H1 (cell line): ENCODE measurements at regions not wholly inside any gene's neighbourhood (a gene's known extent, or its start where the extent isn't known, plus 50 kb on each side); places are given as distances from the start of the nearest gene placed in this dataset.

Experiments
- CTCF ChIA-PET: fragments of 300-600 bp; sonication (Branson Sonifier 250); formaldehyde crosslinking; loops from one replicate; lab custom pipeline; 2021; ENCODE audit not compliant: partially characterized antibody; lab: Charles Lee
- POLR2A ChIA-PET: fragments of 300-600 bp; sonication (Branson Sonifier 250); formaldehyde crosslinking; loops from one replicate; lab custom pipeline; 2021; ENCODE audit warnings: inconsistent platforms; ENCODE audit not compliant: partially characterized antibody; lab: Charles Lee
- DNase-seq, 2 experiments: peaks; one replicate each; pipeline versions ENCODE4 v3.0.0 to v3.0.0-alpha.2; 2010 to 2022; ENCODE audit warnings: low spot score in 2 of 2, low read depth in 1 of 2, mixed read lengths in 1 of 2
- FAIRE-seq: peaks from 2 replicates; lab custom pipeline; 2011; peaks lifted over from hg19 to GRCh38; lab: Jason Lieb, UNC
- H2AFZ ChIP-seq: 2 replicates; pipeline ENCODE4 v1.8.1; 2012; ENCODE audit warnings: low read length, inconsistent platforms
- H2AK5ac ChIP-seq: 2 replicates; pipeline ENCODE4 v1.6.1; 2013; ENCODE audit warnings: low read depth, low read length
- H2BK120ac ChIP-seq: replicated peaks from 2 replicates; pipeline ENCODE3; 2013; ENCODE audit warnings: low read depth, low read length, inconsistent platforms
- H2BK12ac ChIP-seq: 2 replicates; pipeline ENCODE4 v1.6.1; 2013; ENCODE audit warnings: low read depth, low read length
- H2BK15ac ChIP-seq: 2 replicates; pipeline ENCODE4 v1.6.1; 2013; ENCODE audit warnings: low read length
- H2BK20ac ChIP-seq: 2 replicates; pipeline ENCODE4 v1.6.1; 2013; ENCODE audit warnings: low read length
- H2BK5ac ChIP-seq: 2 replicates; pipeline ENCODE4 v1.6.1; 2013; ENCODE audit warnings: low read depth, low read length
- H3K14ac ChIP-seq: 2 replicates; pipeline ENCODE4 v1.6.1; 2013; ENCODE audit warnings: inconsistent platforms; ENCODE audit not compliant: insufficient read length
- H3K18ac ChIP-seq: 2 replicates; pipeline ENCODE4 v1.6.1; 2013; ENCODE audit warnings: low read length; ENCODE audit errors: extremely low read depth
- H3K23ac ChIP-seq: 2 replicates; pipeline ENCODE4 v1.6.1; 2013; ENCODE audit warnings: inconsistent platforms; ENCODE audit not compliant: insufficient read length
- H3K23me2 ChIP-seq: 2 replicates; pipeline ENCODE4 v1.6.1; 2013; ENCODE audit warnings: low read depth, low read length
- H3K27ac ChIP-seq: 2 replicates; pipeline ENCODE4 v1.6.1; 2011; ENCODE audit warnings: low read depth, low read length, inconsistent platforms
- H3K27me3 ChIP-seq, 4 experiments: replicated peaks in 1 of 4; 1 replicate in 1 of 4; 2 replicates in 3 of 4; pipeline versions ENCODE4 v1.6.1 to v1.8.1; 2011 to 2013; ENCODE audit warnings: low read length in 3 of 4, mild to moderate bottlenecking in 3 of 4, inconsistent platforms in 2 of 4, mixed read lengths in 2 of 4, moderate library complexity in 1 of 4; ENCODE audit not compliant: control insufficient read depth in 3 of 4, insufficient read depth in 3 of 4; ENCODE audit errors: extremely low read depth in 1 of 4
- H3K36me3 ChIP-seq, 4 experiments: 2 replicates each; pipeline versions ENCODE4 v1.6.1 to v1.8.1; 2011 to 2013; ENCODE audit warnings: mild to moderate bottlenecking in 4 of 4, low read length in 3 of 4, moderate library complexity in 2 of 4, control low read depth in 1 of 4, inconsistent platforms in 1 of 4; ENCODE audit not compliant: insufficient read depth in 4 of 4, control insufficient read depth in 2 of 4
- H3K4ac ChIP-seq: replicated peaks from 2 replicates; pipeline ENCODE3; 2013; ENCODE audit warnings: low read length, low read depth, mixed read lengths, inconsistent platforms; ENCODE audit not compliant: insufficient read length
- H3K4me1 ChIP-seq, 4 experiments: replicated peaks in 1 of 4; 1 replicate in 1 of 4; 2 replicates in 3 of 4; pipeline versions ENCODE4 v1.6.1 to v1.8.1; 2011 to 2013; ENCODE audit warnings: low read length in 3 of 4, inconsistent platforms in 2 of 4, mixed read lengths in 1 of 4; ENCODE audit not compliant: insufficient read depth in 4 of 4, control insufficient read depth in 3 of 4
- H3K4me2 ChIP-seq, 2 experiments: 2 replicates each; pipeline versions ENCODE4 v1.6.1 to v1.8.1; 2011 to 2013; ENCODE audit warnings: low read depth in 2 of 2, low read length in 2 of 2, control low read depth in 1 of 2, inconsistent platforms in 1 of 2, mild to moderate bottlenecking in 1 of 2; ENCODE audit not compliant: insufficient read depth in 1 of 2
- H3K4me3 ChIP-seq, 4 experiments: fragments of 200-600, 300-600 bp in 1 of 4; sonication (generic), shearing (Covaris generic), sonication (Bioruptor Twin) in 1 of 4; 2 replicates each; pipeline versions ENCODE4 v1.5.1 to v1.8.1; 2011 to 2016; ENCODE audit warnings: low read length in 4 of 4, low read depth in 3 of 4, control low read depth in 2 of 4, inconsistent platforms in 2 of 4, mild to moderate bottlenecking in 2 of 4, mixed read lengths in 1 of 4, moderate library complexity in 1 of 4; ENCODE audit not compliant: insufficient read depth in 2 of 4; ENCODE audit errors: extremely low read depth in 1 of 4
- H3K56ac ChIP-seq: replicated peaks from 2 replicates; pipeline ENCODE3; 2013; ENCODE audit warnings: low read depth, mild to moderate bottlenecking, mixed read lengths, low read length, inconsistent platforms; ENCODE audit not compliant: insufficient read length
- H3K79me1 ChIP-seq: 2 replicates; pipeline ENCODE4 v1.6.1; 2013; ENCODE audit warnings: low read depth, low read length, control low read depth
- H3K79me2 ChIP-seq, 2 experiments: 2 replicates each; pipeline versions ENCODE4 v1.6.1 to v1.8.1; 2012 to 2013; ENCODE audit warnings: low read length in 2 of 2, mild to moderate bottlenecking in 2 of 2, inconsistent platforms in 1 of 2; ENCODE audit not compliant: insufficient read depth in 2 of 2, control insufficient read depth in 1 of 2
- H3K9ac ChIP-seq, 4 experiments: replicated peaks in 1 of 4; 1 replicate in 1 of 4; 2 replicates in 3 of 4; pipeline versions ENCODE4 v1.6.1 to v1.8.1; 2011 to 2013; ENCODE audit warnings: low read depth in 3 of 4, low read length in 3 of 4, control low read depth in 2 of 4, mild to moderate bottlenecking in 2 of 4, moderate library complexity in 2 of 4, inconsistent platforms in 1 of 4; ENCODE audit errors: extremely low read depth in 1 of 4
- H3K9me3 ChIP-seq, 2 experiments: 2 replicates each; pipeline versions ENCODE4 v1.6.1 to v1.8.1; 2012 to 2013; ENCODE audit warnings: mild to moderate bottlenecking in 2 of 2, moderate library complexity in 2 of 2, control low read depth in 1 of 2, inconsistent platforms in 1 of 2, low read depth in 1 of 2, low read length in 1 of 2, mixed read lengths in 1 of 2; ENCODE audit not compliant: insufficient read depth in 2 of 2
- H4K20me1 ChIP-seq, 2 experiments: replicated peaks in 1 of 2; 2 replicates each; pipeline versions ENCODE3 to v1.8.1; 2011 to 2013; ENCODE audit warnings: inconsistent platforms in 2 of 2, low read length in 2 of 2, mild to moderate bottlenecking in 1 of 2; ENCODE audit not compliant: insufficient read depth in 2 of 2, control insufficient read depth in 1 of 2
- H4K5ac ChIP-seq: 2 replicates; pipeline ENCODE4 v1.6.1; 2013; ENCODE audit warnings: low read length, low read depth, mixed read lengths, inconsistent platforms; ENCODE audit not compliant: insufficient read length
- H4K8ac ChIP-seq: 2 replicates; pipeline ENCODE4 v1.8.0; 2013; ENCODE audit warnings: mild to moderate bottlenecking, moderate library complexity, low read length, inconsistent platforms; ENCODE audit not compliant: insufficient read depth; ENCODE audit errors: extremely low read depth
- H4K91ac ChIP-seq: replicated peaks from 2 replicates; pipeline ENCODE3; 2013; ENCODE audit warnings: low read length, mixed read lengths, inconsistent platforms; ENCODE audit not compliant: insufficient read length
- CBX5 ChIP-seq: fragments of 300-800, 300-1000 bp; sonication (generic); IDR thresholded peaks from 2 replicates; pipeline ENCODE4 v1.7.1; 2016; ENCODE audit warnings: antibody characterized with exemption, low read length, low read depth
- CHD1 ChIP-seq: IDR thresholded peaks from 2 replicates; pipeline ENCODE4 v1.6.1; 2012; ENCODE audit warnings: low read depth, low read length, improper control_type of control experiment
- EGR1 ChIP-seq: IDR thresholded peaks from 2 replicates; pipeline ENCODE4 v1.6.1; 2011; ENCODE audit warnings: low read depth, low read length, borderline replicate concordance
- FOSL1 ChIP-seq: IDR thresholded peaks from 2 replicates; pipeline ENCODE4 v1.6.1; 2011; ENCODE audit warnings: mild to moderate bottlenecking, low read depth, low read length, moderate library complexity; ENCODE audit not compliant: insufficient read depth
- RAD21 ChIP-seq, 2 experiments: IDR thresholded peaks in 1 of 2; conservative IDR thresholded peaks in 1 of 2; 2 replicates each; pipeline ENCODE4 v1.6.1; 2011; ENCODE audit warnings: low read depth in 2 of 2, low read length in 2 of 2, improper control_type of control experiment in 1 of 2, inconsistent platforms in 1 of 2, mild to moderate bottlenecking in 1 of 2, moderate library complexity in 1 of 2
- RFX5 ChIP-seq: IDR thresholded peaks from 2 replicates; pipeline ENCODE4 v1.6.1; 2011; ENCODE audit warnings: low read depth, low read length, improper control_type of control experiment, borderline replicate concordance
- SRF ChIP-seq: IDR thresholded peaks from 2 replicates; pipeline ENCODE4 v1.6.1; 2011; ENCODE audit warnings: mild to moderate bottlenecking, low read depth, low read length, moderate library complexity
- ZNF274 ChIP-seq: IDR thresholded peaks from 2 replicates; pipeline ENCODE4 v1.7.0; 2012; ENCODE audit warnings: low read length, borderline replicate concordance; ENCODE audit errors: extremely low read depth
- WGBS, 2 experiments: shearing (Covaris generic) in 1 of 2; methylation state at CpG; one replicate each; pipeline versions ENCODE4 v1.1.6 to v1.1.7; 2013 to 2015; ENCODE audit warnings: low lambda C conversion rate in 2 of 2, mixed read lengths in 2 of 2, inconsistent platforms in 1 of 2, low coverage in 1 of 2, missing lambda C conversion rate in 1 of 2; ENCODE audit not compliant: insufficient replicate concordance in 2 of 2, insufficient coverage in 1 of 2, insufficient read length in 1 of 2; ENCODE audit errors: extremely low coverage in 1 of 2, missing lambda C conversion rate in 1 of 2; 5-methylcytosine and 5-hydroxymethylcytosine counted together
- TF ChIP-seq, protein P1 (sequence below), 3 experiments: IDR thresholded peaks; 1 replicate in 2 of 3; 2 replicates in 1 of 3; pipeline versions ENCODE4 v1.5.1 to v1.6.1; 2011; ENCODE audit warnings: low read length in 3 of 3, mild to moderate bottlenecking in 3 of 3, inconsistent platforms in 2 of 3, low read depth in 1 of 3, moderate library complexity in 1 of 3; ENCODE audit not compliant: insufficient read depth in 1 of 3; ENCODE audit errors: control extremely low read depth in 1 of 3

DNA sequence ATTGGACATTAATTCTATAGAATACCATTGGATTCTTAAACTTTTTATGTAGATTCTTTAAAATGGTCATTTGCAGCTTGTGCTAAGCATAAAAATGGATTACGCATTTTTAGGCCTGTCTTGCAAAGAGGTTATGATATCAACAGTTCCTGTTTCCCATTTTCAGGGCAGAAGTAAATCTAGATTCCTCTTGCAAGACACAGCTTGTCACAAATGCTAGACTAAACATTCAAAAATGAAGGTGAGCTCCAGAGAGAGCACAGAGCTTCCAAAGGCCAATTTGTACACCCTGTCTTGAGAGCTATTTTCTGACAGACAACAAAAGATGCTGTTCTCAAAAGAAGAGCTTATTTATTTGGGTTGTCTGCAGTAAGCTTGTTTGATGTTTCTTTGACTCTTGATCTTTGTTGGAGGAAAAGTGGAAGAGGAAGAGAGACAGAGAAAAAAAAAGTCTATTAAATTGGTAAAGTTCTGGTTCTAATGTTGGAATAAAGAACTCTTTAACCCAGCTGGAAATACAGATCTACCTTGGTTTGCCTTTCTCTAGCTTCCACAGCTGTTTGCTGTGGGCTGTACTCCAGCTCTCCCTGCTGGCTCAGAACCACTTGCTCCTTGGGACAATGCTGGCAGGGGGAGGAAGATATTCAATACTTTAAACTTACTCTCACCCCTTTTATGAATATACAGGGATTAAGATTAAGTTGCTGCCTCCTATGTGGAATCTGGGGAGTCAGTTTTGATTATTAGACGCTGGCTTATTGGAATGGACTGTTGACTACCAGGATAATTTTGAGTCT, 651.8 kb downstream of the CDH11 start:
- Histone ChIP-seq H3K4me2 (no peak overlapping the region), H2BK5ac (no peak overlapping the region), H2AK5ac (no peak overlapping the region), H3K23me2 (no peaks in the 10 kb centered on the region), H2BK15ac (no peak overlapping the region), H3K4me1 (no peaks in the 10 kb centered on the region), H3K23ac (no peak overlapping the region), H2BK120ac (no peak overlapping the region), H3K4me3 (no peak overlapping the region), H2AFZ (no peak overlapping the region), H3K79me1 (no peaks in the 10 kb centered on the region), H3K14ac (no peak overlapping the region), H3K79me2 (no peaks in the 10 kb centered on the region), H3K36me3 (no peaks in the 10 kb centered on the region), H4K20me1 (no peaks in the 10 kb centered on the region), H3K9ac (no peak overlapping the region), H3K56ac (no peak overlapping the region), H3K18ac (no peak overlapping the region), H2BK20ac (no peak overlapping the region), H3K9me3 (no peaks in the 10 kb centered on the region), H4K8ac (no peak overlapping the region), H3K27ac (no peak overlapping the region), H3K27me3 (no peaks in the 10 kb centered on the region), H4K5ac (no peak overlapping the region), H3K4ac (no peak overlapping the region), H2BK12ac (no peak overlapping the region), H4K91ac (no peak overlapping the region)
- POLR2A ChIA-PET = no interaction called here
- TF ChIP-seq ZNF274 (no peak), SRF (no peak), RFX5 (no peak), CHD1 (no peak), FOSL1 (no peak), CBX5 (no peak), EGR1 (no peak), RAD21 (IDR thresholded peaks at IDR 0.05 in 1 of 2, conservative IDR thresholded peaks at IDR 0.05 in 1 of 2; ENCODE audit: low read depth in 2 of 2, low read length in 2 of 2) (peak; percentile 43 to 52)
- TF ChIP-seq, protein P1, sequence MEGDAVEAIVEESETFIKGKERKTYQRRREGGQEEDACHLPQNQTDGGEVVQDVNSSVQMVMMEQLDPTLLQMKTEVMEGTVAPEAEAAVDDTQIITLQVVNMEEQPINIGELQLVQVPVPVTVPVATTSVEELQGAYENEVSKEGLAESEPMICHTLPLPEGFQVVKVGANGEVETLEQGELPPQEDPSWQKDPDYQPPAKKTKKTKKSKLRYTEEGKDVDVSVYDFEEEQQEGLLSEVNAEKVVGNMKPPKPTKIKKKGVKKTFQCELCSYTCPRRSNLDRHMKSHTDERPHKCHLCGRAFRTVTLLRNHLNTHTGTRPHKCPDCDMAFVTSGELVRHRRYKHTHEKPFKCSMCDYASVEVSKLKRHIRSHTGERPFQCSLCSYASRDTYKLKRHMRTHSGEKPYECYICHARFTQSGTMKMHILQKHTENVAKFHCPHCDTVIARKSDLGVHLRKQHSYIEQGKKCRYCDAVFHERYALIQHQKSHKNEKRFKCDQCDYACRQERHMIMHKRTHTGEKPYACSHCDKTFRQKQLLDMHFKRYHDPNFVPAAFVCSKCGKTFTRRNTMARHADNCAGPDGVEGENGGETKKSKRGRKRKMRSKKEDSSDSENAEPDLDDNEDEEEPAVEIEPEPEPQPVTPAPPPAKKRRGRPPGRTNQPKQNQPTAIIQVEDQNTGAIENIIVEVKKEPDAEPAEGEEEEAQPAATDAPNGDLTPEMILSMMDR (IDR thresholded peaks at IDR 0.05; ENCODE audit: control extremely low read depth in 1 of 3, insufficient read depth in 1 of 3, low read depth in 1 of 3, low read length in 3 of 3) = peak in 1 of 3 experiments; percentile 16; a peak in 1 of 4 replicates
- CTCF ChIA-PET = interaction anchor here (0.6 to 0.7 kb wide), 3 partner anchors 33 to 305 kb away, joined by 3 read pairs; no protein-coding TSS in a partner anchor
- FAIRE-seq (no peak), DNase-seq (no peak)
- 84% methylated on average over 2 of the region's 2 CpGs; no CpG with 5 or more reads in 1 of the 2 experiments for WGBS, 2 experiments
